ENCODE measurements at regions not wholly inside any gene's neighbourhood (a gene's known extent, or its start where the extent isn't known, plus 50 kb on each side); places are given as distances from the start of the nearest gene placed in this dataset.
"Not testable (repeated sequence)": the region's sequence is repeated elsewhere in the genome, so short reads cannot be mapped to it uniquely, and the experiment has no call there.

- DNase-seq, result no peak
These were observed 1922.8 kb downstream of the MRPL39 start for GRCh38 chr21:23684431-23684830.

DNA sequence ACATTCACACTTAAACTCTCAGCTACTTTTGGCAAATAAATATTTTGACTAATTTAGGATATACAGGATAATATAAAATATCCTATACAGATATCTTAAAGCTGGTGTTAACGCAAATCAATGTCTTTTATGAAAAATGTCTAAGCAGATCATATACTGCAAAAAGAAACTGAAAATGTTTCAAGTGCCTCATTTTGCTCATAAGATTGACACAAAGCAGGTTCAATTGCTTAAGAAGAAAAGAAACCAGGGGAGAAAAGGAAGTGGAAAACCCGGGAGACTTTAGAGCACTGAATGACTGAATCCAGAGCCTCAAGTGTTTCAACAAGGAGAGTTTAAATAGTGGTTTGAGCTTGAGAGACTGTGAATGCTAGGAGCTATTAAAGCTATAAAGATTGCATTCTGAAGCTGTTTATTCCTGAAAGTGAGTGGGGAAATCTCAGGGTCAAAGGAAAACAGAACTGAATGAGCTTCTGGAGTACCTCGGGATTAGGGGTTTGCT lies 1943.0 kb downstream of the MRPL39 start:
- no peak for DNase-seq

DNA sequence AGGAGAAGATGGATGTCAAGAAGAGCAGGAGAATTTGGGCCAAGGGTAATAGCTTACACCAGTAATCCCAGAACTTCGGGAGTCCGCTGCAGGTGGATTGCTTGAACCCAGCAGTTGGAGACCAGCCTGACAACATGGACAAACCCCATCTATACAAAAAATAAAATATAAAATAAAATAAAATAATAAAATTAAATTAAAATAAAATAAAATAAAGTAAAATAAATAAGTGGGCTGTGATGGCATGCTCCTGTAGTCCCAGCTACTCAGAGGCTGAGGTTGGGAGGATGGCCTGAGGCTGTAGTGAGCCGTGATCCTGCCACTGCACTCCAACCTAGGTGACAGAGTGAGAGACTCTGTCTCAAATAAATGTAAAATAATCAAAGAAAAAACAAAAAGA lies 1946.7 kb downstream of the MRPL39 start:
- DNase-seq, result no peak

GRCh38 chr21:23644768-23645167 lies 1962.5 kb downstream of the MRPL39 start:
- no peak for DNase-seq

DNA sequence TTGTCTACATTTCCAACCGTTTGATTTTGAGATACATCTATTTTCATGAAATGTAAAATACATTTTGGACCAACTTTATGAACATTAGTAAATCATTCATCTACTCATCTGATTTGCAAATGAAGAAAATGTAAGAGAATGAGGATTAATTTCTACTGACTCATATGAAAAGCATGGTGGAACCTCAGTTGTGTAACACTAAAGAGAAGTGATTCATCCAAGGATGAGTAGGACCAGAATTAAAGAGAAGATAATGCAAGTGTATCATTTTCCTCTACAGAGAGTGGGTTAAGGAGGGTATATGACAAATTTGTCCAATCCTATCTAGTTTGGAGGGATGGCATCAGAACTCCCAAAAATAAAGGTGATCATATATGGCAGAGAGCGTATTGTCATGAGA lies 1967.6 kb downstream of the MRPL39 start:
- DNase-seq, result no peak

DNA sequence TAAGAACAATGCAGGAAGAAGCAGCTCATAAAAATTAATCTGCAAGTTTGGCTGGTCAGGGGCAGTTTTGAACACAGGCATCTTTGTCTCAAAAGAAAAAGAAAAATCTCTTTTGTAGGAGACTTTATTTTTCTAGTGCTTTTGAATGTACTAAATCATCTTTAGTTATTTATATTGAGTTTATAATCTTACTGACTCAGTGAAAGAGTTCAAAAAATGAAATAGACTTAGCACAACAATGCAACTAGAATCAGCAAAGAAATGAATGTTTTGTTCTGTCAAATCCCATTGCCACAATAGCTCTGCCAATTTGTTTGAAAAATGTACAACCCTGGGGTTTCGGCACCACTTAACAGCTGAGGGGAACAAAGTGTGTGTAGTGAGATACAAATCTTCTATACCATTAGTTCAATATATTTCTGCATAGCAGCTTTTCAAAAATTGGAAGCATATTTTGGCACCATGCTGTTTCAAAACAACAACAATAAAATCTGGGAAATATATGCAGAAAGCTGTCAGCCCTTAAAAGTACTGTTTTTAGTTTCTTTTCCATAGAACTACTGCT lies 1969.1 kb downstream of the MRPL39 start:
- DNase-seq, result no peak

- no peak for DNase-seq
These were observed 1973.8 kb downstream of the MRPL39 start for GRCh38 chr21:23633447-23633940.

- no peak for DNase-seq
These were observed 1983.0 kb downstream of the MRPL39 start for GRCh38 chr21:23624281-23624680.

DNA sequence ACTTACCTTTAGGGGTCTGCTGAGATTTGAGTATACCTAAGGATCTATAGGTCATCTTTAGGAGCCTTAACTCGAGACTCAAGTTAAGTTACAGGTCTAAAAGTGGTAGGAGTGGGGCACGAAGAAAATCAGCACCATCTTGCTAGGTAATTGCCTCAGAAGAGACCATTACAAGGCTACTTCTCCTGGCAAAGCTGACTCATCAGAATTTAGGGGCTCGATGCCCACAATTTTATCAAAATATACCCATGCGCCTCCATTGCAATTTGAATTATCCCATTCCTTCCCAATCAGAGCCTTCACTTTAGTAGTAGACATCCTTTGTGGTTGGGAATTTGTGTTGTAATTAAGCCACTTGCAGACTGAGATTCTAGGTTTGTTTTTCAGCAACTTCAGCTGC lies 1994.3 kb downstream of the MRPL39 start:
- DNase-seq, result no peak

DNA sequence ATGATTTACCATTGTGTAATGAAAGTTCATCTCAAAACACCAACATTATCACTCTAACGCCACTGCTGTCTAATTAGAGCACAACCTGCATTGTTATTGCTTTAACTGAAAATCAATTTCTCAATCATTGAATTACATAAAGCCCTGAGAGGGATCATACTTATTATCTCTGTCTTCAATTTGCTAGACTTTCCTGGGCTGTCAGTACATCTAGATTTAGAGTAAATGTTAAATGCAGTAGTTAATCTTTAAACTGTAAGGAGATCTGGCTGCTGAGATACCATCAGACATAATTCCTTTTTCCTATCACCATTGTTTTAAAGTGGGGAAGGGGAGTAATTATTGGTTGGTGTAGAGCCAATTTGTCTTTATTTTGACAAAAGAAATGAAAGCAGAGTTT lies 1995.1 kb downstream of the MRPL39 start:
- no peak for DNase-seq

- no peak for DNase-seq
These were observed 1999.4 kb downstream of the MRPL39 start for GRCh38 chr21:23607782-23608431.

DNA sequence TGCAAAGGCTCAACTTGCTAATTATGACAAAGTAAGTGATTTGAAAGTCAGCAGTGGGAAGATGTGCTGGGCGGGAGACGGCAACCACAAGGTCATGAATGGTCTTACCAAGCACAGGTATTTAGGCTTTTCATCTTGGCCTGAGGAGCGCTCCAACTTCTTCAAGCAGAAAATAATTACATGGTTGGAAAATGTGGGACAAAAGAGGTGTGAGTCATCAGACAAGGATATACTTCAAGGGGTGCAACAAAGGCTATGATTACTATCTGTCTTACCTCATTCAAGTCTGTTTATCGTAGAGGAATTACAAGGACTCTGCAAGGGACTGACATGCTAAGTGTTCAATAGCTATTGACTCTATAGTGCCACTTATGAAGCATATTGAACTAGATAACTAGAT lies 2005.7 kb downstream of the MRPL39 start:
- DNase-seq, result no peak

- no peak for DNase-seq
These were observed 2013.7 kb downstream of the MRPL39 start for GRCh38 chr21:23593582-23593981.

DNA sequence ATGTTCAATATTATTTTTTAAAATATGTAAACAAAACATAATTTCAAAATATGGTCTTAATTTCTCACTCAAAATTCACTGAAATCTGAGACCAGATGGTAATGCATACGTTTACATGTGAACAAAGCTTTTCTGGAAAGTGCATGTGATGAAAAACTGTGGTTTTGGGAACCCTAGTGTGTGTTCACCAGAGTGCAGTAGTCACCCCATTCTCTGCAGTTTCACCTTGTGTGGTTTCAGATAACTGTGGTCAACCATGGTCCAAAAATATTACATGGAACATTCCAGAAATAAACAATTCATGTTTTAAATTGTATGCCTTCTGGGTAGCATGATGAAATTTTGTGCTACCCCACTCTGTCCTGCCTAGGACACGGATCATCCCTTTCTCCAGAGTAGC lies 2021.9 kb downstream of the MRPL39 start:
- DNase-seq, result no peak

GRCh38 chr21:23579573-23579972 lies 2027.7 kb downstream of the MRPL39 start:
- no peak for DNase-seq

DNA sequence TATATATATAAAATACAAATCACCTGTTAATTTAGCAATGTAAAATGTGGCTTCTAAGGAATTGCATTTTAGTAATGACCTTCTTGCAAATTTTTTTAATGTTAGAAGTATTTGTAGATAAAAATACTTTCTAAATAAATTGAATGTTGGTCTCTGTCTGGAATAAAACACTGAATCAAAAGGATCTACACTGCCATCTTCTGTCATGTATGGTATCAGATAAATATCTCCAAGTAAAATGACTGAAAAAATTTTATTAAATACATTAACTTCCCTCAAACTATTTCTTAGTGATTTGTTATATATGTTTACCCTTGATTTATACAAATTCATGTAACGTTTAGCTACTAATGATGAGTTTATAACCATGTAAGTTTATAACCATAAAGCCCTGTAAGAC lies 2029.3 kb downstream of the MRPL39 start:
- DNase-seq, result no peak

GRCh38 chr21:23574932-23575331 lies 2032.3 kb downstream of the MRPL39 start:
- DNase-seq, result no peak

DNA sequence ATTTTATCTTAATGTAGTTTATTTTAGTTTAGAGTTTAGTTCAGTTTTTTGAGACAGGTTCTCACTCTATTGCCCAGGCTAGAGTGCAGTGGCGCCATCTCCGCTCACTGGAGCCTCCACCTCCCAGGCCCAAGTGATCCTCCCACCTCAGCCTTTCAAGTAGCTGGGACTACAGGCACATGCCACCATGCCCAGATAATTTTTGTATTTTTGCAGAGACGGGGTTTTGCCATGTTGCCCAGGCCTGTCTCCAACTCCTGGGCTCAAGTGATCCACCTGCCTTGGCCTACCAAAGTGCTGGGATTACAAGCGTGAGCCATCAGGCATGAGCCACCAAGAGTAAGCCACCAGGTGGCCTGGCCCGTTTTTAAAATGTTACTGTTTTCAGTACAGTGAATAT lies 2058.4 kb downstream of the MRPL39 start:
- not testable (repeated sequence) for DNase-seq

GRCh38 chr21:23543333-23543732 lies 2063.9 kb downstream of the MRPL39 start:
- no peak for DNase-seq

DNA sequence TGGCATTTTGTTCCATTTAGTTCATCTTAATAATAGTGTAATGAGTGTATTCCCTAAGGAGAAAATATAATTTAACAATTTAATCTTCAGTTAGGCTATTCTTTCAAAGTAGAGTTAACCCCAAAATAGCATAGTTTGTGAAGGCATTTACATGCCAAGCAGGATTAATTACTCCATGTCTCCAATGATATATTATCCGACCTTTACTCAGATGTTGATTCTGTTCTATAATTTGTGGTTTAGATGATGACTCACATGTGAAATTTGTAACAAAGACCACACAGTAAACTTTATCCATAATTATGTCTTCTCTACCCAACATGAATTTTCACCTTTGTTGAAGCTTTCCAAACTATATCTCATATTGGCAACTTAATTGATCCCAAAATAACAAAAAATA lies 2065.2 kb downstream of the MRPL39 start:
- no peak for DNase-seq

GRCh38 chr21:23541571-23541970 lies 2065.7 kb downstream of the MRPL39 start:
- DNase-seq, result no peak

GRCh38 chr21:23534850-23535249 lies 2072.4 kb downstream of the MRPL39 start:
- DNase-seq, result no peak

DNA sequence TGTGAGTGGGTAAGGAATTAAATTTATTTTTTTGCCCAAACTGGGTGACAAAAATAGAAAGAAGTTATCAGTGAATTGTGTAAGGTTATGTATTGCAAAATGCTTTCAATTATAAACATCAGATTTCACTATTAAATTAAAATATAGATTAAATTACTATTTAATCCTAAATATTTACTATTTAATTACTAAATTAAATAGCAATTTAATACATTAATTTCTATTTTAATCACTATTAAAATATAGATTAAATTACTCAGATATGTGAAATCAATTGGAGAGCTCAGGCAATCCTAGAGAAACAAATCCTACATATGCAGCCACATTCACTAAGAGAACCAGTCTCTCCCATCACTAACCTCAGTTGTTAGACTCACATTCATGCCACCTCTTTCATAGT lies 2075.8 kb downstream of the MRPL39 start:
- DNase-seq, result no peak

DNA sequence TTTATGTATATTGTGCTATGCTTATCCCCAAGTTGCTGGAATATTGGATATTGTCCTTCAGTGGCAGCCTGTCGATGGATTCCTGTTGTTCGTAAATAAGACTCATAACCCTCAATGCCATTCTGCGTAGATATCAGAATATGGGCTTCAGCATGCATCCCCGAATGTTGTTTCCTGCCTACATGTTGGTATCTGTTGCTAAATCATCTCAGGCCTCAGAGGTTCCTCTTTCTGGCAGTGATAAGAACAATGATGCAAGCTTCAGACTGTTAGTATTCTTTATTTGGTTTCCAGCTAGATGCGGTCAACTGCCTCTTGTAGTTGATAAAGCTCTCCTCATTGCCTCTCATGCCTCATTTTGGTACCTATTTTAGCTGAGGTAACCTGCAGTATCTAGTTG lies 2082.6 kb downstream of the MRPL39 start:
- no peak for DNase-seq

DNA sequence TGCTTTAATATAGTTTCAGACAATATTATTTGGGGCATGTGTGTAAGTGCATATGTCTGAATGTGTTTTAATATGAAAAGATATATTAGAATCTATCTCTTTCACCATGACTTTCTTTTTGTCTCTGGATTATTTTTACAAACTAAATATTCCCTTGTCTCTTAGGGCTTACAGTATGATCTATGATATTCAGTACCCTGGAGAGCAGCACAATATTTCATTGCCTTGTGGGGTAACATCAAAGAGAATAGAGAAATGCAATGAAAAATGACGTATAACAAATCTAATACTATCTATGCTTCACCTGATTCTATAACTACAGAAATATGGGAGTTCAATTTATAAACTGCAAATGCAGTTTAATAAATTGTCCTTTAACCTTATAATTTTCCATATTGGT lies 2084.5 kb downstream of the MRPL39 start:
- DNase-seq, result no peak
